Suppressor macrophage (primary cell): ENCODE measurements at regions not wholly inside any gene's neighbourhood (a gene's known extent, or its start where the extent isn't known, plus 50 kb on each side); places are given as distances from the start of the nearest gene placed in this dataset.

Source experiments
- DNase-seq, 4 experiments: peaks; one replicate each; pipeline ENCODE4 v3.0.0-alpha.2; 2020 to 2022

DNA sequence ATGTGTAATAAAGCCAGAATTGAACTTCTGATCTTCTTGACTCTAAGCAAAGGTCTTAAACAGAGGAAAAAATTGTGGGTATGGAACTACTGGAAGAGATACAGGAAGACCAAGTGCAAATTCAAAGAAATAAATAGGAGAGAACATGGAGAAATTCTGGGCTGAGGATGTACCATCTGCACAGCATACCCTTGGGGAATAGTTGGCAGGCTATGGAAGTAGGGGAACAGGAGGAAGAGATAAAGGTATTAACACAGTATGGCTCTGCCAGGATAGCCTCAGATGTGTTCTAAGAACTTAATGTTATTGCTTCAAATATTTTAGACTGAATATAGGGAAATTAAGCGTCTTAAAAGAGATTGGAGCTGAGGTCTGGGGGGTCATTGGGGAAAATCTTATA lies 485.4 kb downstream of the CNTN3 start:
- DNase-seq = no peak

DNA sequence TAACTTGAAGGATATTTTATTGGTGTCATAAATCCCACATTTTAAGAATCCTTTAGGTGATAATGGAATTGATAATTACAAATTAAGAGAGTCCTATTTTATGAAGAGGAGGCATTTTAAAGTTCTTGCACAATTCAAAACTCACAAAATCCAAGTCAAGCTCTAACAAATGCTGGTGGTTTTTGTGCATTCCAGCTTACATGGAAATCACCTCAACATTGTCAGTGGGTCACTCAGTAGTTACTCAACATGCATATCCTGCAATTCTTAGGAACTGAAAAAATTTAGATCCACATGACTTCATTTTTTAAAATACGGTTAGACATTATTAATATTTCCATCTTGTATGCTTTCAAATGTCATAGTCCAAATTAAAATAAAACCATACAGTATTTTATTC lies 487.2 kb downstream of the CNTN3 start:
- DNase-seq = no peak

DNA sequence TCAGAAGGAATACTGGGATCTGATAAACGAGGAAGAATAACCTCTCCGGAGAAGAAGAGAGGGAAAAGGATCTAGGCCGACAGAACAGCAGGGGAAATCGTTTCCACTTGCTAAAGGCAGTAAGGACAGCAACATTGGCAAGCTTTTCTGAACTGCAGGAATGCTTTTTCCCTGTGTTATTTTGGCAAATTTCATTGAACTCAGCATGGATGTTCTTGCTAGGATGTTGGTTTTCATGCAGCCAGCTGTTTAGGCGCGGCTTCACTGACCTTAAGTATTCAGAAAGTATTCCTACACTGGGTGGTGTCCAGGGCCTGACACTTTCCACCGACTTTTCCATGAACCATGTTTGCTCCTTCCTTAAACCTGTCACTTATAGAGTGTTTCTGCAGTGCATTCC lies 489.7 kb downstream of the CNTN3 start:
- DNase-seq = no peak

DNA sequence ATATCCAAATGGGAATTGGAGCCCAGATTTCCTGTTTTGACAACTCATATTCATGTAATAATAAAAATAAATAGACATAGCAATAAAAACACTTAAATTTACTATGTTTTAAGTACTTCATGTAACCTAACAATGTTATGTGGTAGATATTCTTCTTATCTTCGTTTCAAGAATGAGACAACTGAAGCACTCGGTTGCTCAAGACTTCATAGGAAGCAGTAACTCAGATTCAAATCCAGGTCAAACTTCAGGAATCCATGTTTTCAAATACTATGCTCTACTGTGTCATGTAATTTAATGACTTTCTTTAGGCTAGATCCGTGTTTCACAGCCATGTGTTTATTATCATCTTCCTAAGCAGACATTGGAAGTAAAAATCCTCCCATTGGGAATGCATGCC lies 492.2 kb downstream of the CNTN3 start:
- no peak for DNase-seq

DNA sequence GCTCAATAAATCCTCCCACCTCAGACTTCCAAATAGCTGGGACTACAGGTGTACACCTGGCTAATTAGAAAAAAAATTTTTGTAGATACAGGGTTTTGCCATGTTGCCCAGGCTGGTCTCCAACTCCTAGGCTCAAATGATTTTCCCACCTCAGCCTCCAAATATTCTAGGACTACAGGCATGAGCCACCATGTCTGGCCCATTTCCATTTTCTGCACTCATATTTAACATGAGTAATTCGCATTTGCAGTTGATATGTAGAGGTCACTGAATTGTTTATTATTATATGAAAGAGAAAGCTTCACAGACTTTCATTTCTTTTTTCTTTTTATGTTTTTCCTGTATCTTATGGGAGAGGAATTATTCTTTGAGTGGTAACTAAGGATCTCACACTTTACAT lies 492.7 kb downstream of the CNTN3 start:
- DNase-seq = no peak

DNA sequence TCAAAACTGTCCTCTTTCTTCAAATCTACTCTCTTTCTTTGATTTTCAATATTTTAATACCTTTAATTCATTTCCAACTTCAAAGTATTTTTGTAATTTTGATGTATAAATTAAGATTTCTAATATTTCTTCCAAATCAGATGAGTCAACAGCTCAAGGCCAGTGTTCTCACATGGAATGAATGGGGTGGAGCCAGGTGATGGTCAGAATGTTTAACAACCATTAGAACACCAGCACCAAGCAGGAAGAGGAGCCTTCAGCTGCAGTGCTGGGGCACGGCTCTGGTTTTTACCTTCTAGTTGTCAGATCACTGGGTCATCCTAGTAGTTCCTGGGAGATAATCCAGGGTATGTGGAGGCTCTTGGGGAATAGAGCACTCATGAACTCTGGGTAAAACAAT lies 494.5 kb upstream of the PDZRN3 start:
- no peak for DNase-seq

DNA sequence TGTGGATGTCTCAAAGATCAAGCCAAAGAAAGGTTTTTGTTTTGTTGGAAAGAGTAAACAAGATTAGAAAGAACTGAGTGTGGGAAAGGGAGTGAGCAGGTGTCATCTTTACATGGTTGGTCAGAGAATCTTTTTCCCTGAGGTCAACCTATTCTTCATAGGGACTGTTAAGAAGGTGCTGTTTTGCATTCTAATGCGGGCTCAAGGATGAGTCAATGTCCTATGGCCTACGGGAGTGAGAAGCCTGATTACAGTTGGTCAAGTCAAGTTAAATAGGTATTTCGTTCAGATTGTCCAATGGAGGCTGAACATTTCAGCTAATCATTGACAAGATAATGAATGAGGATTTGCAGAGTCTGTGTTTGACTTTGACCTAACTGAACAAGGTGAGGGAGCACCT lies 491.2 kb upstream of the PDZRN3 start:
- DNase-seq = no peak

DNA sequence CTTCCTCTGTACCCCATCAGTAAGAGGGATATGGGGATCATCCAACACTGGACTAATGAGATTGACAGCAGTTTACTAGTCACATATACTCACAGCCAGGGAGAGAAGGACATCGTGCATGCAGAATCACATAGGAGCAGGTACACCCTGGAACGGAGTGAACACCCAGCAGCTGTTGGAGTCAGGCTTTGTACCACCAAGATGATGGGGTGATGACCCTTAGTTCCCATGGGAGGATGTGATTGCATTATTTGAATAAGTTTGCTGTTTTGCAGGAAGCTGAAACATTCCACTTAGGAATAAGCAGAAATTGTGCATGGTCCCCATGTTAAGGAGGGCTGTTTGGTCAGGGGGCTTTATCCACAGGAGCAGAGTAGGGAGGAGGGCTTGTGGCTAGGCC lies 482.7 kb upstream of the PDZRN3 start:
- DNase-seq = no peak

DNA sequence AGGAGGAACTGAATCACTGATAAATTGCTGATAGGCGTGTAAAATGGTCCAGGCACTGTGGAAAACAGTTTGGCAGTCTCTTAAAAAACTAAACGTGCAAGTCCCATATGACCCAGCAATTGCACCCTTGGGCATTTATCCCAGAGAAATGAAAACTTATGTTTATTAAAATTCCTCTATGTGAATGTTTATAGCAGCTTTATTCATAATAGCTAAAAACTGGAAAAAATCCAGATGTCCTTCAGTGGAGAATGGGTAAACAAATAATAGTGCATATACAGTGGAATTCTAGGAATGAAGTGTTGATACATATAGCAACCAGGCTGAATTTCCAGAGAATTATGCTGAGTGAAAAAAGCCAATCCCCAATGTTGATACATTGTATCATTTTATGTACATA lies 482.2 kb upstream of the PDZRN3 start:
- no peak for DNase-seq

DNA sequence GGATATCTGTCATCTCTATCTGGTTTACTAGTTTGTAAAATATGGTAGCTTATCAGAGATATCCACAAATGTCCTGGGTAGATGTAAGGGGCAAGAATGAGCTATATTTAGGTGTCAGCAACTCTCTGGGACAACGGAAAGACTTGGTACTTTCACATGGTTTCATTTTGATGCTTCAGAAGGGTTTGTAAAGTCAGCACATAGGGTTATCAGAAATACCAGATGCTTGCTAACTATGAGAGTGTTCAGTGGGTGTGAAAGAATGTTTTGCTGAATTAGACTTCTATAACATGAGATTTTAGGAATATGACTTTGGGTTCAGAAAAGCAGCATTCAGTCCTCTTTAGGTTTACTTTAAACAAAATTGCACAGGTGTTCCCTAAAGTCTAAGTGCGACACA lies 466.5 kb upstream of the PDZRN3 start:
- DNase-seq = no peak

DNA sequence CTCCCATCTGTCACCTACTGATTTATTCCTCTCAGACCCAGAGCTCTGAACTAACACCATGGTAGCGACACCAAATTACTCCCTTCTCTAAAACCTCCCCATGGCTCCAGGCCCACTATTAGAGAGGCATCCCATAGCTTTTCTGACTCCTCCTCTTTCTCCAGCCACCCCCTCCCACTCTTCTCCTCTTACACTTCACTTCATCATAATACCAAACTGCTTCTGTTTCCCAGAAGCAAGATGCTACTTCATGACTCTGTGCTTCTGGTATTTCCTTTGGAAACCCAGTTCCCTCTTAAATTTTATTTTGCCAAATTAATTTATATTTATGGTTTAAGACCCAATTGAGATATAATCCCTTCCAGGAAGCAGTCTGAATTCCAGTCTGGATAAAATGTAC lies 465.1 kb upstream of the PDZRN3 start:
- DNase-seq = no peak

DNA sequence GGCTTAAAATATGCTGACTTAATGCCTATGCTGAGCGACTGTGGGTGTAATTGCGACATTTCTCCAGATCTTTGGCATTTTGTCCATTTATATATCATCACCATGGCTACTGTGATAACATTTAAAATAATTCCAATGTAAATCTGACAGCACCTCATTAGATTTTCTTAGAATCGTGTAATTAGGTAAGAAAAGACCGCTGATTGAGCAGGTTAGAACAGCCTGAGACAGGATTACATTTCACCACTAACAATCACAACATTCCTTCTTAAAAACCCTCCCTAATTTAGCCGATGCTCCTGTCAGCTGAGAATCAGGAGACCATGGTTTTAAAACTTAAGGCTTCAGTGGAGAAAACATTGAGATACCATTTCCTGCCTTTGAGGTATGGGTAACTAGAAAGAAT lies 455.3 kb upstream of the PDZRN3 start:
- DNase-seq = no peak

DNA sequence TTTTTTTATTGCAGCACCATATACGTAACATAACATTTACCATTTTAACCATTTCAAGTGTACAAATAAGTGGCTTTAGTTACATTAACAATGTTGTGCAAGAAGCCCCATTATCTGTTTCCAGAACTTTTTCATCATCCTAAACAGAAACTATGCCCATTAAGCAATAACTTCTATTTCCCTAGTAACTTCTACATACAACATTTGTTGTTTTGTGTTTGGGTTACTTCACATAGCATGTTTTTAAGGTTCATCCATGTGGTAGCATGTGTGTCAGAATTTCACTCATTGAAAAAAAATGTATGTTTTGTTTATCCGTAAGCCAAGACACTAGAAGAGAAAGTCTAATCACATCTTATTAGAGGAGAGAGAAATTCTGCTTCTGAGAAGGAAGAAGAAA lies 450.5 kb upstream of the PDZRN3 start:
- no peak for DNase-seq

DNA sequence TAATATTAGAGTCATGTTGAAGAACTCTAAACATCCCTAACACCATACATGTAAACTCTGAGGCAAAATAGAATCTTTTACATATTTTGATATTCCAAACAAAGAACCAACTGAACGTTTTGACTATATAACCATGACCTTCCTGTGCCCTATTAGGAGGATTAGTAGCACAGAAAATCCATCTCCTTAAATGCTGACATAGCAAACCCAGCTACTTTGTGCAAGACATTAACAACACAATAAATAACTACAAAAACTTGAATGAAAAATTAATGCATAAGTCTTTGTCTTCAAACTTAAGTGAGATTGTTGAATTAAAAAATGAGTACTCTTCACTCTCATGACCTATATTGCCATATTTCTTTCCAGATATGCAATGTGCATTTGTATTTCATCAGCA lies 450.0 kb upstream of the PDZRN3 start:
- DNase-seq = no peak

DNA sequence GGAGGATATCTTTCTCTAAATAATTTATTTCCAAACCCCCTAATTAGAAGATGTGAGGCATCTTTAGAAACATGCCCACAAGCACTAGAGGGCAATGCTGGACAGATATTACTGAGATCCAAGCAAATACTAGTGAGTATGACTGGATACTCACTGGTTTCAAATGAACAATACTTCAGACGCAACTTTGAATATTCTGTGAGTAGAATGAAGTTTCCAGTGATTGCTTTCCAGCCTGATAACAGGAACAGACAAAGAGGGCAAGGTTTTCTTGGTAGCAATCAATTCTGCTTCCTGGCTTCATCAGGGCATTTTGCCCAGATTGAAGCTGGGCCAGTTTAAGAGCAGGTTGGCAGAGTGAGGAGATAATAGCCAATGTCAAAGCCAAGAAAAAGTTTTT lies 442.6 kb upstream of the PDZRN3 start:
- no peak for DNase-seq

DNA sequence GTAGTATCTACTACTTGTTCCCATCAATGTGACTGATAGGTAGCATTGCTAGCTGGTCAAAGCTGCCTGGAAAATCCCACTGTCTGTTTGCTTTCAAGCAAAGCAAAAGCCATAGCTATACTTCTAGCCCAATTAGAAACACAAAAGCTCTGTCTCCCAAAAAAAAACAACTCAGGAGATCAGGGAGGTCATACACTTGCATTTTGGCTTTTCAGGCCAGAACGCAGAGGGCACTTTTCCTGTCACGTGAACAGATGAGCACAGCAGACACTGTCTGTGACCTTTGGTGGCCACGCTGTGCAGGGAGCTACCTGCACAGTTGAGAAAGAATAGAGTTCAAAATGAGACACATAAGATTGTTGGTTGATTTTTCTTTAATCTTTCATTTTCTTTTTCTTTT lies 441.7 kb upstream of the PDZRN3 start:
- no peak for DNase-seq

DNA sequence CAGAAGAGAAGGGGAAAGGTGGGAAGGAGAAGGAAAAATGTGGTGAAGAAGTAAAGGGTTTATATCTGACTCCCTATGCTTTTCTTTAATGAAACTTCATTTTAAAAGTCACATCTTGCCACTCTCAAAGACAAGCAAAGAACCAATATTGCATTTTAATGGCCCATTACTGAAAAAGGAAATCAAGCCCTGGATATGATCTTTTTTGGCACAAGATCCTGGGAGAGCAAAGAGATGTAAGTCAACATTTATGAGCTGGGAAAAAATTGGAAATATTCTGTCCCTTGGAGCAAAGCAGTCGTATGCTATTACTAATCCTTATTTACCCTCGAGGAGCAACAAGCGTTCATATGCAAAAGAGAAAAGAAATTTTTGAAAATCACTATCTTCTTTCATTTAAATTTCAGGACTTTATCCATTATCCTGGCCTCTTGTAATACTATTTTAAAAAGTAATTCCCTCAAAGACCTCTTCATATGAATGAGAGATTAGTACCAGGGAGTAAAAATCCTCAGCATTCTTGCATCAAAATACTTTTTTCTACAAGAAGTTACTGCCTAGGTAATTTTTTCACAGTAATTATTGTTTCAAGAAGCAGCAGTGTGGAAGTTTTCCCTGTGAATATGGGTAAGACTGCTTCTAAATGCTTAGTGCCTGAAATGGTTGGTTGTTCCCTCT lies 435.3 kb upstream of the PDZRN3 start:
- no peak for DNase-seq

DNA sequence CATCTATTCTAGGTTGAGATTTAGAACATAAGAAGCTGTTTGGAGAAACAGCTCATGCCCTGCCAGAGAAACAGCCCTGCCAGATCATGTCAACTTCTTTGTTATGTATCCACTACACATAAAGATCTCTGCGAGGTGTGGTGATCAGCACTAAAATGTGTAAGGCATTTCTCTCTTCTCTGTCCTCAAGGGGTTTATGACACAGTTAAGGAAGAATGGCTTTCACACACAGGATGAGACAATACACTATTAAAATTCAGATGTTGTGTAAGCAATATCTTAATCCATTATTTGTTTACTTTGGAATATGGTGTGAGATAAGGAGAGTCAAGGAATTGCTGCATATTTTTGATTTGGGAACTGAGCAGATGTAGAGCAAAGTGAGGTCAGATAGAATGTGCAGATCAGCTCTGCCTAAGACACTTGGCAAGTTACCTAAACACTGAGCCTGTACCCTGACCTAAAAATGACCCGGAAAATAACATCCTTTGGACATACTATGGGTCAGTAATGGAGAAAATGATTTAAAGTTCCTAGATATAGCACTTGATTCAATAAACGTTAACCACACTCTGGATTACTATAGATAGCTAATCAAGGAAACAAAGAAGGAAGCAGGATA lies 434.7 kb upstream of the PDZRN3 start:
- no peak for DNase-seq

DNA sequence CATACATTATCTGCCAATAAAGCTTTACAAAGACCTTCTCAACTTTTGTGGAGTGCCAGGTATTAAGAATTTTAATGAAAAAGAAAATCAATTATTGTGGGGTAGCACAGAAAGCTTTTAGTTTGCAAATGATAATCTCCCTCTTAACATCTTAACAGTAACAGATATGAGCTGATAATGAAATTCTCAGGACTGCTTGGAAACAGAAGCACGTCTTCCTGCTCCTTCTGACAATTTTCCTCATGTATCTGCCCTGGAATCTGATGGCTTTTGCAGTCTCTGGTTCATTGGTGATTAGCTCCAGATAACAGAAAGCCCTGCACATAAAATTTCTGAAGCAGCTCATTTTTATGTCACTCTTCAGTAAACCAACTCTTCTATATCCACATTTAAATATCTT lies 432.4 kb upstream of the PDZRN3 start:
- DNase-seq = no peak

DNA sequence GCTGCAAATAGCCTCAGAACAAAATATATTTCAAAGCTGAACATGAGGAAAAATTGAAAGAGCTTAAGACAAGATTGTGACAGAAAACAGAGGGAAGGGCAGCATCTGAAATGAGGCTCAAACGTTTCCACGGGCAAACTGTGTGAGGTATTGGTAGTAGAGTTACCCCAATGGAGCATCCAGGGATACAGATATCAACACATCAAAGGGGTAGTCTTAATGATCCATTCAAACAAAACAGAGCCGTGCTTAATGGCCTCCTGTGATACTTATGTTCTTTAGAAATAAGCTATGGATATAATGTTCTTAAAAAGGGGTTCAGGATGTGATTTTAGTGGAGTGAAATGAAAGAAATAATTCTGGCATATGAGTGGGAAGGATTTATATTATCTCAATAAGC lies 430.3 kb upstream of the PDZRN3 start:
- no peak for DNase-seq

DNA sequence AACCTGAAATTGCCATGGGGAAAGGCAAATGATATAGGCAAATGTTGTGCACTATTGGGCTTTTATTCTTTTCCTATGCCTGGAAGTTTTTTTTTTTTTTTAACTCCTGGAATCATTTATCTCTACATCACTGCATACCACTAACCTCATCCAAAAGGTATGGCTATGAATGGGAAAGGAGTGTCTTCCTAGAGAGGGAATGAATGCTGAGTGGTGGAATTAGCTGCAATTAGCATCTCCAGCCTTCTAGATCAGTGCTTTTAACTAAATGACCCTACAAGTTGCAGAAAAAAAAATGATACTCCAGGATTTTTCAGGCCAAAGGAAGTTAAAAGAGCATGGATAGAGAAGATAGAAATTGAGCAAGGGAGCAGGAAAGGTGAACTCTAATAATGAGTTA lies 429.8 kb upstream of the PDZRN3 start:
- DNase-seq = no peak

DNA sequence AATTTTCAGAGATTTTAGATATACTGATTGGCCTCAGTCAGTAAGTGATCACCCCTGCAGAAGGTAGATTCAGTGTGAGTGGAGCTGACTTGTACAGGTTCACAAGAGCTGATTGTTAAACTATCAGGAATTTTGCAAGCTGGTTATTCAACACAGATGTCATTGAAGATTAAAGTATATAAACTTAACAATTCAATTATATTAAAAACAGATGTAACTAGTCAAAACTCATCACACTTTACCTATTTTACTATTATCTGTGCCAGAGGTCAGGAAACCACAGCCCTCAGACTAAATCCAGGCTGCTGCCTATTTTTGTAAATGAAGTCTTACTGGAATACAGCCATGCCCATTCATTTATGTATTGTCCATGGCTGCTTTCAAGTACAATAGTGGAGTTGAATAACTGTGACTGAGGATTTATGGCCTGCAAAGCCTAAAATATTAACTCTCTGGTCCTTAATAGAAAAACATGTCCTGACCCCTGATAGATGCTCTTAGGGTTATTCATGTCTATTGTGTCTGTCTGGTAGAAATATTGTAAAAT lies 429.3 kb upstream of the PDZRN3 start:
- DNase-seq = no peak

DNA sequence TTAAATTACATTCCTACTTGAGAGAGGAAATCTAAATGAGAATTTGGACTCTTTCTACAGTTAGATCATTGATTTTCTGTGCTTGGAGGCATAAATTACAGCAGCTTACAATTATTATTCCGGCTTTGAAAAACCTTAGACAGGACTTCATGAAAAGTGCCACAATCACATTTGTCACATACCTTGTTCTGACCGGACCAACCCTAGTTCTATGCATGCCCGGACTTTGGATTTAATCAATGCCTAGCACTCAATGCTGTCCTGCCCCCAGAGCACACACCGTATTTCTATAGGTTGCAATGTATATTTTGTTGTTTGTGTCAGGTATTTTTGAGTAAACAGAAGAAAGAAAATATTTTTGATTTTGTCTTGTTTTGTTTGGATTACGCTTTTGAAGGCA lies 424.7 kb upstream of the PDZRN3 start:
- DNase-seq = no peak

DNA sequence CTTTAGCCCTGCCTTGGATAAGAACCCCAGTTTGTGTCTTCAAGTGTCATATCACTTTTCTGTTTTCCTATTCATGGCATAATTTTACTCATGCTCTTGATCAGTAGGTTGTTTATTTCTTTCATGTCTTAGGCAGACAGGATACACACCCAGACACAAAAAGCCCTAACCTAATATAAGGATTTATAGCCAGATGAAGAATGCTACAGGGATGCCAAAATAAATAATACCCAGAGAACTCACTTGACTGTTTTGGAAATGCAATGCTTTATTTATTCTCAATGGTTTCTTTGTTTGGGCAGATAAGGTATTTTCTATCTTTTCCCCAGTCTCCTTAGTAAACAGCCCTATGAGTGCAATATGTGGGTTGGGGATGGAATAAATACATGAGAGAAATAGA lies 424.0 kb upstream of the PDZRN3 start:
- DNase-seq = no peak

DNA sequence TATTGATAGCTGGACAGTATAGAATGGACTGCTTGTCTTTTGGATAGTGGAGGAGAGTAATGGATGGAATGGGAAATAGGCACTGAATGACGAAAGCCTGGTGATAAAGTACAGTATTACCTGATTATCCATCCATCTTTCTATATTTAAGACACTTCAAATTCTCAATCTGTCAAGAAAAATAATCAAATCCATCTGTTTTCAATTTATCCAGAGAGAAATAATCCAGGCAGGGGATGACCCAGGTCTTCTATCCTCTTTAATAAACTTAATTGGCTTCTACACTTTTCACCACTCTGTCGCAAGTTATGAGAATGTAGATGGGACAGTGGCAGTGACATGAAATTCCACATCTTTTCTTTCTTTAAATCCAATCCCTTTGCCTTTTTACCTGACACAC lies 420.3 kb upstream of the PDZRN3 start:
- DNase-seq = no peak
